GM19035 (cell line): ENCODE measurements at regions not wholly inside any gene's neighbourhood (a gene's known extent, or its start where the extent isn't known, plus 50 kb on each side); places are given as distances from the start of the nearest gene placed in this dataset.

ENCODE experiments used
- ATAC-seq: cut with Tn5 transposase; IDR thresholded peaks from one replicate; pipeline ENCODE4 v1.9.1; 2021; ENCODE audit not compliant: unreplicated experiment

GRCh38 chr7:68442931-68443631 is 1155.2 kb upstream of the AUTS2 start:
- no peak for ATAC-seq

DNA sequence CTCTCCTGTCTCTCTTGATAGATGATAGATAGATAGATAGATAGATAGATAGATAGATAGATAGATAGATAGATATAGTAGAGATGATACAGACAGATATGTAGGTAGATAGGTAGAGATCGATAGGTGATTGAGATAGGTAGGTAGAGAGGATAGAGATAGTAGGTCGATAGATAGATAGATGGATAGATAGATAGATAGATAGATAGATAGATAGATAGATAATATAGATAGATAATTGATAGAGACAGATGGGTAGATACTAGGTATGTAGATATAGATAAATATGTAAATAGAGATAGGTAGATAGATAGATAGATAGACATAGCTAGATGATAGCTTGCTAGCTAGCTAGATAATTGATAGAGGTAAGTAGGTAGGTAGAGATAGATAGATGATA is 1154.2 kb upstream of the AUTS2 start:
- no peak for ATAC-seq

GRCh38 chr7:68444956-68445355 is 1153.3 kb upstream of the AUTS2 start:
- ATAC-seq, result no peak

- ATAC-seq, result no peak
Observed at GRCh38 chr7:68446183-68446582, 1152.1 kb upstream of the AUTS2 start.

DNA sequence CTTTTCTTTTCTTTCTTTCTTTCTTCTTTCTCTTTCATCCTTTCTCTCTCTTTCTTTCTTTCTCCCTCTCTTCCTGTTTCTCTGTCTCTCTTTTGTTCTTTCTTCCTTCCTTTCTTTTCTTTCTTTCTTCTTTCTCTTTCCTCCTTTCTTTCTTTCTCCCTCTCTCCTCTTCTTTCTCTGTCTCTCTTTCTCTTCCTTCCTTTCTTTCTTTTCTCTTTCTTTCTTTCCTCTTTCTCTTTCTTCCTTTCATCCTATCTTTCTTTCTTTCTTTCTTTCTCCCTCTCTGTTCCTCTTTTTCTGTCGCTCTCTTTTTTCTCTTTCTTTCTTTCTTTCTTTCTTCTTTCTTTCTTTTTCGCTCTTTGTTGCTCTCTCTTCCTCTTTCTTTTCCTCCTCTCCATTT is 1149.2 kb upstream of the AUTS2 start:
- no peak for ATAC-seq

DNA sequence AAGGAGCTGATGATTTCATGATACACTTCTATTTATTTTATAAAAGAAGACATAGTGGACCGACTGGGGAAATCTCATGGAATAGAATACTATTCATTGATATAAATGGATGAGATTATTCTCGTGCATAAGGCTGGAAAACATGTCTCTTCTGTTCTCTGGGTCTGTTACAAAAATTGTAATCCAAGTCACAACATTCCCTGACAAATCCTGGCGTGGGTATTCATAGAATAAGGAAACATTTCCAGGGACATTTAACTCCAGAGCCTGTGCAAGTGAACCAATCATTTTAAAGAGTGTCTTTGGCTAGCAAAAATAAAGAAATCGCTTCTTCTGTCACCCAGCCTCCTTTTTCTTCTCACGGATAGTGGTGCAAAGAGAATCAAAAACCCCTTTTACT is 1148.5 kb upstream of the AUTS2 start:
- ATAC-seq, result no peak

DNA sequence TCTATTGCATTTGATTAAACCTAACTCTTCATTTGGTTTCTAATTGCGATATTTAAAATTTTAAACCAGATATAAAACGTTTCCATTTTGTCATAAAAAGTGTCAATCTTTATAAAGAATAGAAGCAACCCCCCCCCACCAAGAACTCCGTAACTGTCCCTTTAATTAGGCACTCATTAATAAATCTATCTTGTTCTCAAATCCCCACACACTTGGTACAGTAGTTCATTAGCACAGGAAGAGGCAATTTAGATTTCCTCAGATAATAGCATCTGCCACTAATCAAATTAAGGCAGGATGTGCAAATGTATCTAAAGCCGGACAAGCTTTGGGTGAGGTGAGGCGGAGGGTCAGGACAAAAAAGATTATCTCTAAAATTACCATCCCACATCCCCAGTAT is 1143.3 kb upstream of the AUTS2 start:
- no peak for ATAC-seq

DNA sequence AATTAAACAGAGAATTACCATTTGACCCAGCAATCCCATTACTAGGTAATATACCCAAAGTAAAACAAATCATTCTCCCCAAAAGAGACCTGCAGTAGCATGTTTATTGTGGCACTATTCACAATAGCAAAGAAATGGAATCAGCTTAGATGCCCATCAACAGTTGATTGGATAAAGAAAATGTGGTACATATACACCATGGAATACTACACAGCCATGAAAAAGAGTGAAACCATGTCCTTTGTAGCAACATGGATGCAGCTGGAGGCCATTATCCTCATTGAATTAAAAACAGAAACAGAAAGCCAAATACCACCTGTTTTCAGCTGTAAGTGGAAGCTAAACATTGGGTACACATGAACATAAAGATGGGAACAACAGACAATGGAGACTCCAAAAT is 1141.8 kb upstream of the AUTS2 start:
- no peak for ATAC-seq

DNA sequence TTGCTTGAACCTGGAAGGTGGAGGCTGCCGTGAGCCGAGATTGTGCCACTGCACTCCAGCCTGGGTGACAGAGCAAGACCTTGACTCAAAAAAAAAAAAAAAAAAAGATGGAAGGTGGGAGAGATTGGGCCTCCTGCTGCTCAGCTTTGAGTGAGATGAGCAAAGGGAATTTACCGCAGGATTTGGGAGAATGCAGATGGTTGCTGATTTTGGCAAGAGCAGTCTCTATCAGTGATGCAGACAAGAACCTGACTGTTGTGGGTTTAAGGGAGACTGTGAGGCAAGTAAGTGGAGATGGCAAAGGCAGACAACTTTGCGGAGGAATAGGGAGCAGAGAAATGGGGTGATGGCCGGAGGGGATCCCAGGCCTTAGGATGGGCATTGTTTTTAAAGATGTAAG is 1140.8 kb upstream of the AUTS2 start:
- no peak for ATAC-seq

DNA sequence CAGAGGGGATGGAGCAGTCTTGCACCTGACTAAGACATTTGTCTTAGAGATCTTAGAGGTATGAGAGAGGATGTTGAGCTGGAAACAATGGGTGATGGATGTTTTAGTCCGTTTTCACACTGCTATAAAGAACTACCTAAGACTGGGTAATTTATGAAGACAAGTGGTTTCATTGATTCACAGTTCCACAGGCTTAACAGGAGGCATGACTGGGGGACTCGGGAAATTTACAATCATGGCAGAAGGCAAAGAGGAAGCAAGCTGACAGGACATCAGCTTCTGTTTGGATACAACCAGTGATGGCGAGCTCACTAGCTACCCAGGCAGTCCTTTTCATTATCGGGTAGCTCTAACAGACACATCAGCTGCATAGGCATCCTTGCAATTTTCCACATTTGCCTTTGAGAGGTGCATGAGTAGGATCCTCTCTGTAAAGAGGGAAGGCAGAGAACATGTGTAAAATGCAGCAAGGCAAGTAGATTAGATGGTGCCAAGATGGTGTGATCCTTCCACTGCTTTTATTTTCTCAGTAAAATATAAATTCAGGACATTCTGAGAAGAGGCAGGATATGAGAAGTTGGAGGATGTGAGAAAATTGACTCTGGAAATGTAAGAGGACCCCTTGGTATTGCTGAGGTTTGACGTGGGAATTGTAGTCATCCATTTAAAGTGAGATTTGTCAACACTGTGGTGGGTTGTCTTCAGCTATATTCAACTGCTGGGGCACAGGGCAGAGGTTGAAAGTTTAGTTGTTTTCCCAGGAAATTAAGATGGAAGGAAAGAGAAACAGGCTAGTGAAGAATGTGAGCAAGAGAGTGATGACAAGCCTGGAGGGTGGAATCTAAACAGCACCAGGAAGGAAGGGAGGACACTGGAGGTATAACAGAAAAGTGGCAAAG is 1140.0 kb upstream of the AUTS2 start:
- no peak for ATAC-seq

GRCh38 chr7:68461430-68461829 is 1136.8 kb upstream of the AUTS2 start:
- no peak for ATAC-seq

- no peak for ATAC-seq
Observed at GRCh38 chr7:68470836-68471435, 1127.3 kb upstream of the AUTS2 start.

- no peak for ATAC-seq
Observed at GRCh38 chr7:68472688-68473087, 1125.6 kb upstream of the AUTS2 start.

DNA sequence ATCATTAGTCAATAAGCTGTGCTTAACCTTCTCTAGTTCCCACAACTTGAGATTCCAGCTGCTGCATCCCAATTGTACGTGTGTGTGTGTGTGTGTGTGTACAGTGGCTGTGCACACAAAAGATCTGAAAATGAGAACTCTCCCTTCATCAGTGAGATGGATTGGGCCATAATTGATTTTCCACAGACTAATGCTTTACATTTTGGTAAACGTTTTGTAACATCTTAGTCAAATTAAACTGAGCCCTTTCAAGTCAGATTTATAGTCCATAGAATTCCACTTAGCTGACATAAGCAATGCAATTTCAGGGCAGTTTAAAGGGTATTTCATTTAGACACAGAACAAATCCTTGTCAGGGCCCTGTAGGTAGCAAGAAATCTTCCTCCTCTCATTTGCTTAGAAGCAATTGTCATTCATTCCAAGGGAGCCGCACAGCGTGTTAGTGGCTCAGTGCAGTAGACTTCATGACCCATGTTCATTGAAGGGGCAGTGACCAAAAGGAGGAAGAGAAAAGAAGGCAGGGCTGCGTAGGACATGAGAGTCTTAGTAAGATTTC is 1123.5 kb upstream of the AUTS2 start:
- no peak for ATAC-seq

GRCh38 chr7:68476966-68477365 is 1121.3 kb upstream of the AUTS2 start:
- no peak for ATAC-seq

DNA sequence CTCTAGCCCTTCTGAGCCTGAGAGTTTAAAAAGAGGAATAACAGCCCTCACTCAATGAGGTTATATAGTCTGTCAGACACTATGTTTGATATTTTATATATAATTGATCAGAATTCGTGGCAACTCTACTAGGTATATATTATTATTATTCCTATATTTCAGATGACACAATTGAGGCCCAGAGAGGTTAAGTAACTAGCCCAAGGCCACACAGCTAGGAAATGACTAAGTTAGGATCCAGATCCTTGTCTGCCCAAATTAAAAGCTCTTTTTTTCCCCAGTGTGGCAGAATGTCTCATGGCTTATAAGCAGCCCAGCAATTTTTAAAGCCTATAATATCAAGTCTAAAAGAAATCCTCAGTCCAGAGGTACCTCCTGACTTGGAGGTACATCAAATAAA is 1119.9 kb upstream of the AUTS2 start:
- no peak for ATAC-seq

- no peak for ATAC-seq
Observed at GRCh38 chr7:68482800-68483199, 1115.5 kb upstream of the AUTS2 start.

- no peak for ATAC-seq
Observed at GRCh38 chr7:68484731-68485130, 1113.5 kb upstream of the AUTS2 start.

GRCh38 chr7:68485253-68485917 is 1112.9 kb upstream of the AUTS2 start:
- ATAC-seq, result no peak

DNA sequence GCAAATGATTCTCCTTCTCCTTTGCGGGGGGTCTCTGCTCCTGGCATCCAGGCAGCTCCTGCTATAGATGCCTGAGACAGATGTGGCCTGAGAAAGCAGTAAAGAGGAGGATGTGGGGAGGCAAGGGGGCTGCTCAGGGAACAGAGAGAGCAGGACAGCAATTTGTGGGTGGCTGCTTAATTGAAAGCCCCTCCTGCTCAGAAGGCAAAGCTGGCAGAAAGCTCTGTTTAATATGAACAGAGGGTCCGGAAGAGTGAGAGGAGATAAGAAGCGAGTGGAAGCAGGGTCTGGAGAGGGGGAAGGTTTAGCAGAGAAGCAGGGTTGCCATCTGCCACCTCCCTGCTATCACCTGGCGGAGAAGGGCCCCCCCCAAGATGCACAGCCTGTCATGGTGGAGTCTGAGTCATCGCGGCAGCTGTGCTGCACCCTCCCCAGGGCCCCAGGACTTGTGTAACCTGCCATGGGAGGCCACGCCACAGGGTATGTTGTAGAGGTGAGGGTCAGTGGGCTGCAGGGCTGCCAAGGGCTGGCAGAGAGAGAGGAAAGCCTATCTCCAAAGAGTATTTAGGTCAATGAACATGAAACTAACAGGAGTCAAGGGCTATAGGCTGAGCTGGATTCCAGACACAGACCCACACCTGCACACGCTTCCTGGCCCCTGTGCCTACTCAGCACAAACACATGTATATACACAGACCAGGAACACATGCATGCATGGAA is 1109.8 kb upstream of the AUTS2 start:
- no peak for ATAC-seq
